Head of caudate nucleus (tissue), 42 donors: ENCODE measurements at regions not wholly inside any gene's neighbourhood (a gene's known extent, or its start where the extent isn't known, plus 50 kb on each side); places are given as distances from the start of the nearest gene placed in this dataset.

Source experiments
- DNase-seq, 42 donors: peaks; one replicate each; pipeline versions ENCODE4 v3.0.0 to v3.0.0-alpha.2; 2020 to 2021; ENCODE audit warnings: mixed read lengths in 7 of 42
- intact Hi-C: fragments of 100-400 bp; cut with DNase I; formaldehyde crosslinking; loops from one replicate; pipeline ENCODE4 v1.15.0; 2022

DNA sequence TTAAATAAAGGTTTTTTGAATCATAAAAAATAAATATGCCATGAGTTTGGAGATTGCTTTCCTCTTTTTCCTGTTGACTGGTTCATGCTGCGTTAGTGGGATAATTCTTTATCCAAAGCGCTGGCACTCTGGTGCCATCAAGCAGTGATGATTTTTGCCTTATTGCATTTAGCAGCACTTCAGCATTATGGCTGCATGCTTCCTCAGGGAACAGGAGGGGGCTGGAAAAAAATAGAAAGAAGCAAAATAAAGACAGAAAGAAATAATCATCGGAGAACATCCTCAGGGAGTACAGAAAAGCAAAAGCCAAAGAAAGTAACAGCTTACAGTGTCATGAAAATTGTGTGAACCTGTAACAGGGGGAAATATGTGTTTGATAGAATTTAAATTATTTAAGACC lies 1408.2 kb upstream of the PIK3C3 start:
- DNase-seq = no peak
- intact Hi-C loops = no loop called here

GRCh38 chr18:40534723-40535122 lies 1420.3 kb upstream of the PIK3C3 start:
- no peak for DNase-seq
- intact Hi-C loops = no loop called here

- no peak for DNase-seq
- intact Hi-C loops = no loop called here
These were observed 1423.0 kb upstream of the PIK3C3 start for GRCh38 chr18:40532046-40532445.

DNA sequence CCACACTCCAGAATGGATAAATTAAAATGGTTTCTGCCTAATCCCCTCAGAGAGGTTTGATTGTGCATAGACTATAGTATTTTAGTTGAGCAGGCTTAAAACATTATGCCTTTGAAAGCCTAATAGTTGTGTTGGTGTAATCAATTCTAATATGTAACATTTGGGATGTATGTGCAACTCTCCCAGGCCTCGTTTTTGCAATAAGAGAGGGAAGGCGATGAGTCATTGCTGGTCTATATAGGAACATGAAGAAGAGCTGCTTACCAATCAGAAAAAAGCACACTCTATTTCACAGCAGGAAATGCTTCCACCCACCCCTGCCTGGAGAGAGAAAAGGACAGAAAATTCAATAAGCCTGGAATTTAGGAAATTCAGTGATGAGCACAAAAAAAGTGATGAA lies 1424.0 kb upstream of the PIK3C3 start:
- intact Hi-C loops = no loop called here
- no peak for DNase-seq

DNA sequence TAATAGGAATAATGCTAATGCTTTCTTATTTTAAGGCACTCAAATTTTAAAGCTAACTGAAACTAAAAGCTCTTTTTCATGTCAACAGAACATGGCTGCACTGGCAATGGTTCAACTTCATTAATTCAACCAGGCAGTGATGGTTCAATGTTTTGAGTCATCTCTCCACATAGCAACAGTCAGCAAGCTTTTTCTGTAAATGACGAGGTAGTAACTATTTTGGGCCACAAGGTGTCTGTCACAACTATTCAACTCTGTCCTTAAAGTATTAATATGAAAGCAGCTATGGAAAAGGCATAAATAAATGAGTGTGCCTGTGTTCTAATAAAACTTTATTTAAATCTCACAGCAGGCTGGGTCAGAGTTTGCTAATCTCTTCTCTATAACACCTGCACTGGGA lies 1425.6 kb upstream of the PIK3C3 start:
- DNase-seq = no peak
- intact Hi-C loops = no loop called here

DNA sequence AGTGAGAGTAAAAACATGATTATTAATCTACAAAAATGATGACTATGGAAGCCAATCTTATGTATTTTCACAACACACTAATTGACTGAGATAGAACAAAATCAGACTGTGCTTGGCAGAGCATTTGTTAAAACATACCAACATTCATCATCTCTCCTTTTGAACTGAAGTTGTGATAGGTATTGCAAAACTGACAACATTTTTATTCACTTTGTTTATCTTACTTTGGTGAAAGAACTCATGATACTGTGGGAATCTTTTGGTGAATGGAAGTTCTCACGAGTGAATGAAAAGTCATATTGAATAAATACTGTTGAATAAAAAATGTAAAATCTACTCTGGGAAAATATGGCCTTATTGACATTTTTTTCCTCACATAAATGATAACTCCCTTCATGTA lies 1430.2 kb upstream of the PIK3C3 start:
- intact Hi-C loops = no loop called here
- no peak for DNase-seq

GRCh38 chr18:40523287-40523686 lies 1431.7 kb upstream of the PIK3C3 start:
- no peak for DNase-seq
- intact Hi-C loops = no loop called here

GRCh38 chr18:40501026-40501425 lies 1454.0 kb upstream of the PIK3C3 start:
- no peak for DNase-seq
- intact Hi-C loops = no loop called here

GRCh38 chr18:40494603-40495002 lies 1460.4 kb upstream of the PIK3C3 start:
- no peak for DNase-seq
- intact Hi-C loops = no loop called here

- intact Hi-C loops = no loop called here
- no peak for DNase-seq
These were observed 1461.7 kb upstream of the PIK3C3 start for GRCh38 chr18:40493316-40493715.

- intact Hi-C loops = no loop called here
- DNase-seq = no peak
These were observed 1465.7 kb upstream of the PIK3C3 start for GRCh38 chr18:40489301-40489700.

- no peak for DNase-seq
- intact Hi-C loops = no loop called here
These were observed 1469.7 kb upstream of the PIK3C3 start for GRCh38 chr18:40485318-40485717.

GRCh38 chr18:40473221-40474029 lies 1481.6 kb upstream of the PIK3C3 start:
- intact Hi-C loops = no loop called here
- no peak for DNase-seq

DNA sequence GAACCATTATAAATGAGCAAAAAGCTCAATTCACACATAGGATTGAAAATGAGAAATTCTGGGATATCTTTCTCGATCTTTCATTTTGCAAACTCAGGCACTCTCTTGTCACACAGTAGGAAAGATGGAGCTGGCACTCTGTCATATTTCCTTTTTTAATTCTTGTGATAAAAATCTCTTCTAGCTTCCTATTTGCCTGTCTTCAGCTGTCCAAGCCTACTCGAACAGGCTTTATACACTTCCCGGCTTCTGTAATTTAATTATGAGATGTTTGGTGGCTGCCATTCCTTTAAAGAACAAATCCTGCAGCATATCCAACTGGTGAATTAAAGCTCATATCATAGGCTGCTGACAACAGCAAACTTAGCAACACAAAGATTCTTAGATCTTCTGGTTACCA lies 1484.3 kb upstream of the PIK3C3 start:
- DNase-seq = no peak
- intact Hi-C loops = no loop called here

DNA sequence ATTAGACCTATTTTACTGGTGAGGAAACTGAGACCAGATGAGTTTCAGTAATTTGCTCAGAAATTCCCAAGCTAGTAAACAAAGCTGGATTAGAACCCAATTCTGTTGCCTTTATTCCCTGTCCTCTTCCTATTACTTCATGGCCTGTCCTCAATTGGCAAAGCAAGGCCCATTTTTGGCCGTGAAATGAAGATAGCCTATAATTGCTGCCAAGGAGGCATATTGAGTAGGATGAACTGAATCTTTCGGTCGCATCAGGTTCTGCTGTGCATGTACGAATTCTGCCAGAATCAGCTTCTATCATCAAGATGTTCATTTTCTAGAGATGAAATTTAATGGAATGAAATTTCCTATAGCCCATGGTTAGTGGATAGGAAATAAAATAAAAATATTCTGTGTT lies 1485.2 kb upstream of the PIK3C3 start:
- no peak for DNase-seq
- intact Hi-C loops = no loop called here

- no peak for DNase-seq
- intact Hi-C loops = no loop called here
These were observed 1485.7 kb upstream of the PIK3C3 start for GRCh38 chr18:40469316-40469715.

DNA sequence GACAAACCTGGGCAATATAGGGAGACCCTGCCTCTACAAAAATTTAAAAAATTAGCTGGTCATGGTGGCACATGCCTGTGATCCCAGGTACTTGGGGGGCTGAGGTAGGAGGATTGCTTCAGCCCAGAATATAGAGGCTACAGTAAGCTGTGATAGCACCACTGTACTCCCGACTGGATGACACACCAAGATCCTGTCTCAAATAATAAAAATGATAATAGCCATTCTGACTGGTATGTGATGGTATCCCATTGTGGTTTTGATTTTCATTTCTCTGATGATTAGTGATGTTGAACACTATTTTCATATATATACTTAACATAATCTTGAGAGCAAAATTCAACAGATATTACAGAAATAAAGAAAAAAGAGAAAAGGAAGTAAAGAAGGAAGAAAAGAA lies 1491.0 kb upstream of the PIK3C3 start:
- no peak for DNase-seq
- intact Hi-C loops = no loop called here

DNA sequence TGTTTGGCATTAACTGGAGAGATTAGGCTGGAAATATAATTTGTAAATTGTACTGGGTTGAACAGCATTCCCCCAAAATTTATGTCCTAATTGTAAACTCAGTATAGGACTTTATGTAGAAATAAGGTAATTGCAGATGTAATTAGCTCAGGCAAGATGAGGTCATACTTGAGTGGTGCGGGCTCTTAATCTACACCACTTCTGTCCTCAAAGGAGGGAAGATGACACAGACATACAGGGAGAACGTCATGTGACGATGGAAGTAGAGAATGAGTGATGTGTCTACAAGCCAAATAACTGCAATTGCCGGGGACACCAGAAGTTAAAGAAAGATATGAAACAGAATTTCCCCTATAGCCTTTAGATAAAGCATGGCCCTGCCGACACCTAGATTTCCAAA lies 1501.1 kb upstream of the PIK3C3 start:
- intact Hi-C loops = no loop called here
- no peak for DNase-seq

- intact Hi-C loops = no loop called here
- no peak for DNase-seq
These were observed 1502.4 kb upstream of the PIK3C3 start for GRCh38 chr18:40452599-40452998.

- DNase-seq = no peak
- intact Hi-C loops = no loop called here
These were observed 1504.3 kb upstream of the PIK3C3 start for GRCh38 chr18:40450751-40451150.

DNA sequence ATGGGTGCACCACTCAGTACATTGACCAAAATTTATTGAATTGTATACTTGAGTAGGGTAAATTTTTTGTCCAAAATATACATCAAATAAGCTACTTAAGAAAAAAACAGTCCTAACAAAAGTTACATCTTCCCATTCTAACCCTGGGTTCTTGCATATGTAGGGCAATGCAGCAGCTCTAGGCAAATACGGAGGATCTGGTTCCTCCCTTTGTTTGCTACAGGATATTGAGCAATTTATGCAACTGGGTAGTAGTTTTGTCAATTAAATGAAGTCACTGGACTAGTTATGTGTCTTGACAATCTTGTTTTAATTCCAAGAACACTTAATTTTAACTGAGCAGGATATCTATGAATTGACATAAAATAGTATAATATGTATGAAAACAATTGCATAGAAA lies 1507.2 kb upstream of the PIK3C3 start:
- intact Hi-C loops = no loop called here
- no peak for DNase-seq

- intact Hi-C loops = no loop called here
- DNase-seq = no peak
These were observed 1514.9 kb upstream of the PIK3C3 start for GRCh38 chr18:40440088-40440487.
